ENCODE measurements at regions not wholly inside any gene's neighbourhood (a gene's known extent, or its start where the extent isn't known, plus 50 kb on each side); places are given as distances from the start of the nearest gene placed in this dataset.

- no peaks in the 10 kb centered on the region for H3K36me3 ChIP-seq
- no peak for DNase-seq
- H3K9me3 ChIP-seq: no peaks in the 10 kb centered on the region
- 50 to 74% methylated on average over 5 of the region's 5 CpGs for WGBS, 2 donors
- H3K4me1 ChIP-seq: no peaks in the 10 kb centered on the region
- H3K27me3 ChIP-seq: no peaks in the 10 kb centered on the region
- no peak overlapping the region for H3K4me3 ChIP-seq
- intact Hi-C loops (cut with DNase I): no loop called here
- no peak overlapping the region for H3K27ac ChIP-seq
- TF ChIP-seq CTCF (IDR thresholded peaks at IDR 0.05) (no peak), POLR2A (IDR thresholded peaks at IDR 0.05) (no peak)
These were observed 218.7 kb upstream of the MTNR1B start for GRCh38 chr11:92750794-92751193.

GRCh38 chr11:92751594-92751993 is 217.9 kb upstream of the MTNR1B start:
- no peak for DNase-seq
- Histone ChIP-seq H3K27ac (no peak overlapping the region), H3K27me3 (no peaks in the 10 kb centered on the region), H3K4me1 (no peaks in the 10 kb centered on the region), H3K4me3 (no peak overlapping the region), H3K9me3 (no peaks in the 10 kb centered on the region), H3K36me3 (no peaks in the 10 kb centered on the region)
- no peak for TF ChIP-seq CTCF (IDR thresholded peaks at IDR 0.05)
- no peak for TF ChIP-seq POLR2A (IDR thresholded peaks at IDR 0.05)
- intact Hi-C loops (cut with DNase I): no loop called here
- 78 to 80% methylated on average over 11 of the region's 11 CpGs for WGBS, 2 donors

- no peak for TF ChIP-seq CTCF (IDR thresholded peaks at IDR 0.05)
- TF ChIP-seq POLR2A (IDR thresholded peaks at IDR 0.05): no peak
- 62 to 80% methylated on average over 1 of the region's 1 CpG for WGBS, 2 donors
- no peaks in the 10 kb centered on the region for H3K4me1 ChIP-seq
- no peaks in the 10 kb centered on the region for H3K9me3 ChIP-seq
- intact Hi-C loops (cut with DNase I): no loop called here
- H3K4me3 ChIP-seq: no peak overlapping the region
- H3K36me3 ChIP-seq: no peaks in the 10 kb centered on the region
- DNase-seq: no peak
- H3K27ac ChIP-seq: no peak overlapping the region
- H3K27me3 ChIP-seq: no peaks in the 10 kb centered on the region
These were observed 217.3 kb upstream of the MTNR1B start for GRCh38 chr11:92752122-92752521.

GRCh38 chr11:92753161-92753560 is 216.3 kb upstream of the MTNR1B start:
- Histone ChIP-seq H3K9me3 (no peaks in the 10 kb centered on the region), H3K4me3 (no peak overlapping the region), H3K27me3 (no peaks in the 10 kb centered on the region), H3K27ac (no peak overlapping the region), H3K4me1 (no peaks in the 10 kb centered on the region), H3K36me3 (no peaks in the 10 kb centered on the region)
- DNase-seq: no peak
- intact Hi-C loops (cut with DNase I): no loop called here
- 55 to 68% methylated on average over 3 of the region's 3 CpGs for WGBS, 2 donors
- TF ChIP-seq CTCF (IDR thresholded peaks at IDR 0.05) (no peak), POLR2A (IDR thresholded peaks at IDR 0.05) (no peak)

GRCh38 chr11:92758241-92758780 is 211.1 kb upstream of the MTNR1B start:
- intact Hi-C loops (cut with DNase I): no loop called here

More at GRCh38 chr11:92758241-92758780, 211.1 kb upstream of the MTNR1B start:
- Histone ChIP-seq H3K27ac (no peak overlapping the region), H3K27me3 (no peaks in the 10 kb centered on the region), H3K4me1 (no peaks in the 10 kb centered on the region), H3K36me3 (no peaks in the 10 kb centered on the region), H3K9me3 (no peaks in the 10 kb centered on the region), H3K4me3 (no peak overlapping the region)
- TF ChIP-seq CTCF (IDR thresholded peaks at IDR 0.05) (no peak), POLR2A (IDR thresholded peaks at IDR 0.05) (no peak)
- DNase-seq: no peak
- WGBS, 2 donors: 89 to 100% methylated on average over 2 of the region's 2 CpGs

Measured in esophagus squamous epithelium (tissue), 5 donors.